ENCODE measurements at regions not wholly inside any gene's neighbourhood (a gene's known extent, or its start where the extent isn't known, plus 50 kb on each side); places are given as distances from the start of the nearest gene placed in this dataset.

GRCh38 chr2:196258407-196258806, 87.0 kb upstream of the STK17B start:
- TF ChIP-seq CTCF (IDR thresholded peaks at IDR 0.05) (no peak), POLR2A (IDR thresholded peaks at IDR 0.05) (no peak), POLR2AphosphoS5 (IDR thresholded peaks at IDR 0.05) (no peak), EP300 (IDR thresholded peaks at IDR 0.05) (no peak)

Data from stomach (tissue), 4 donors.